GM12872 (cell line): ENCODE measurements at regions not wholly inside any gene's neighbourhood (a gene's known extent, or its start where the extent isn't known, plus 50 kb on each side); places are given as distances from the start of the nearest gene placed in this dataset.

Experiments
- TF ChIP-seq, protein P1 (sequence below): IDR thresholded peaks from 3 replicates; pipeline ENCODE4 v1.5.1; 2011; ENCODE audit warnings: low read depth, mild to moderate bottlenecking, low read length, moderate library complexity; ENCODE audit not compliant: insufficient read depth

GRCh38 chr1:73343947-73344346 is 854.0 kb downstream of the LRRIQ3 start:
- TF ChIP-seq, protein P1, sequence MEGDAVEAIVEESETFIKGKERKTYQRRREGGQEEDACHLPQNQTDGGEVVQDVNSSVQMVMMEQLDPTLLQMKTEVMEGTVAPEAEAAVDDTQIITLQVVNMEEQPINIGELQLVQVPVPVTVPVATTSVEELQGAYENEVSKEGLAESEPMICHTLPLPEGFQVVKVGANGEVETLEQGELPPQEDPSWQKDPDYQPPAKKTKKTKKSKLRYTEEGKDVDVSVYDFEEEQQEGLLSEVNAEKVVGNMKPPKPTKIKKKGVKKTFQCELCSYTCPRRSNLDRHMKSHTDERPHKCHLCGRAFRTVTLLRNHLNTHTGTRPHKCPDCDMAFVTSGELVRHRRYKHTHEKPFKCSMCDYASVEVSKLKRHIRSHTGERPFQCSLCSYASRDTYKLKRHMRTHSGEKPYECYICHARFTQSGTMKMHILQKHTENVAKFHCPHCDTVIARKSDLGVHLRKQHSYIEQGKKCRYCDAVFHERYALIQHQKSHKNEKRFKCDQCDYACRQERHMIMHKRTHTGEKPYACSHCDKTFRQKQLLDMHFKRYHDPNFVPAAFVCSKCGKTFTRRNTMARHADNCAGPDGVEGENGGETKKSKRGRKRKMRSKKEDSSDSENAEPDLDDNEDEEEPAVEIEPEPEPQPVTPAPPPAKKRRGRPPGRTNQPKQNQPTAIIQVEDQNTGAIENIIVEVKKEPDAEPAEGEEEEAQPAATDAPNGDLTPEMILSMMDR = no peak

- TF ChIP-seq, protein P1 = no peak
These were observed 864.0 kb downstream of the LRRIQ3 start for GRCh38 chr1:73333847-73334503.

DNA sequence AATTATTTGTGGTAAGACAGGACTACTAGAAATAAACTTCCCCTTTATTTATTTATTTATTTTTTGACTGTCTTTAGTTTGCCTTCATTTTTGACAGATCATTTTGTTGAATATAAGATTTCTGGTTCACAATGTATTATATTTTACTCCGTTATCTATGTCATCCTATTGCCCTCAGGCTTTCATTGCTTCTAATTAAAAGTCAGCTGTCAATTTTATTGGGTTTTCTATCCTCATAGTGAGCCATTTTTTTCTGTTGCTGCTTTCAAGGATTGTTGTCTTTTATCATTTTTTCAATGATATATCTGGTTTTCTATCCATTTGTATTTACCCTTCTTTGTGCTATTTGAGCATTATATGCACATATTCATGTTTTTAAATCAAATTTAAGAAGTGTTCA is 866.2 kb downstream of the LRRIQ3 start:
- TF ChIP-seq, protein P1 = no peak

DNA sequence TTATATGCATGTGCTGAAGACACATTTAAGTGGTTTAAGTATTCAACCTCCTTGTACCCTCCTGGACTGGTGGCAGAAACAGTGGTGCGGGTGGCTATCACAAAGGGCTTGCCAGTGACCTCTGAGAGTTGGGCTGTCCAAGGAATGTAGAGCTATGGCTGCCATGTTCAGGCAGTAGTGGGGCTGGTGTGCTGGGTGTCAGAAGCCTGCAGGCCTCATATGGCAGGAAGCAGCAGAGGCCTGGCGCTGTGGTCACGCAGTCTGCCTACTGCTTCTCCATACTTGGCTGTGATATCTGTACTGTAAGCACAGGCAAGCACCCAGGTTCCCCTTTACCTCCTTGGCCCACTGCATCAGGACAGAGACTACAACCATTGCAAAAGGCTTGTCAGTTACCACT is 870.0 kb downstream of the LRRIQ3 start:
- TF ChIP-seq, protein P1 = no peak

DNA sequence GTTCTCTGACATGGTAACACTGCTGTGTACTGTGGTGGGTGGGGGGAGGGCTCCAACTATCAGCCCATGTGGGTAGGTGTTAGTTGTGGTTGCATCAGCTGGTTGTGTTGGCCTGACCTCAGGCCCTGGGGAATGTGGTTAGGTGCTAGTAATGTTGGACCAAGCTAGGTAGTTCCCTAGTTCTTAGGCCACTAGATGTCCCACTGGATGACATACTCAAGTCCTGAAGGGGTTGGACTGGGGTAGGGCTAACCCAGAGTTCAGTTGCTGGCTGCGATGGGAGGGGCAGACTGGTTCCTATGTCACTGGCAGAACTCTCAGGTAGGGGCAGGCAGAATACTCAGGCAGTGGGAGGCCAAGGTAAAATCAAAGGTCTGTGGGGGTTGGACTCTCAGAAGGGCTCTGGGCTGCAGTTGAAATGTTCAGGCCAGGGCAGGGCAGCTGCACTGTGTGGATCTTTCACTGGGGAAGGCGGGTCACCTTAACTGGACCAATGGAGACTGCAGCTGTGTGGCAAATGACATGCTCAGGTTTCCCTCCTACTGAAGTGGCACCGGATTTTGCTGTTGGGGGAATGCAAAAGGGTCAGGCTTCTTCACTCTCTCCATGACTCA is 870.7 kb downstream of the LRRIQ3 start:
- TF ChIP-seq, protein P1 = no peak

DNA sequence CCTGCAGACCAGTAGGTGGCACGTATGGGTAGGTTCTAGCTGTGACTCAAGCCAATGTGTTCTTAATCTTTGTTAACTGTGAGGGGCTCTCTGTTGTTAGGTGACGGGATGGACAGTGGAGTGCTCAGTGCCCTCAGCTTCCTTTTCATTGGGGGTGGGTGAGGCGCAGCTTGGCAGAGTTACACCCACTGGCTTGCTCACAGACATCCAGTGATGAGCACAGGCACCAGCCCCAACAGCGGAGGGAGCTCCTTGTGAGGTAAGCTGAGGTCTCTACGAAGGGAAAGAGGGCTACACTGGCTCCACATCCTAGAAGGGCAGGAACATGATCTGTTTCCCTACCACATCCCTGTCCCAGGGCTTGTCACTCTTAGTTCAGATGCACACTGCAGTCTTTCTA is 871.3 kb downstream of the LRRIQ3 start:
- TF ChIP-seq, protein P1 = no peak

DNA sequence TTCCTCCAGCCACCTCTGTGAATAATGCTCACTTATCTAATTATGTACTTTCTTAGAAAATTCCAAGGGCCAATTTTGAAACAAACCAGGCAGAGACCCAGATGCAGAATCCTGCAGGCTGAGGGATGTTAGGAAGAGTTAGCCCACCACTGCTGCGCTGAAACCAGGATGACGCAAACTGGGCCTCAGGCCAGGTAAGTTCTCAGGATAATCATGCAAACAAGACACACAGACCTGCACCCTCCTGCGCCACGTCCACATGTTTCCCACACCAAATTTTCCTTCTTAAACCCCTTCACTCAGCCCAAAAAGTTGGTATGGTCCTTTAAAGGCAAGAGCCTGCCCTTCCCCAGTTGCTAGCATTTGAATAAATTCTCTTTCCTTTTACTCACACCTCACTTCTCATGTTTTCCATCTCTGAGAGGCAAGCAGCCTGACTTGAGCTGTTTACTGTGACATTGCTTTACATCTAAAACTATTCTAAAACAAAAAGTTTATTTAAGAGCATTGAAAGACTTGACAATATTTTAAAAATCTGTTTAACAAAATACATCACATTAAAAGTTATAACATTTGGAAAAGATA is 887.1 kb downstream of the LRRIQ3 start:
- TF ChIP-seq, protein P1 = no peak
